ENCODE measurements at regions not wholly inside any gene's neighbourhood (a gene's known extent, or its start where the extent isn't known, plus 50 kb on each side); places are given as distances from the start of the nearest gene placed in this dataset.

DNA sequence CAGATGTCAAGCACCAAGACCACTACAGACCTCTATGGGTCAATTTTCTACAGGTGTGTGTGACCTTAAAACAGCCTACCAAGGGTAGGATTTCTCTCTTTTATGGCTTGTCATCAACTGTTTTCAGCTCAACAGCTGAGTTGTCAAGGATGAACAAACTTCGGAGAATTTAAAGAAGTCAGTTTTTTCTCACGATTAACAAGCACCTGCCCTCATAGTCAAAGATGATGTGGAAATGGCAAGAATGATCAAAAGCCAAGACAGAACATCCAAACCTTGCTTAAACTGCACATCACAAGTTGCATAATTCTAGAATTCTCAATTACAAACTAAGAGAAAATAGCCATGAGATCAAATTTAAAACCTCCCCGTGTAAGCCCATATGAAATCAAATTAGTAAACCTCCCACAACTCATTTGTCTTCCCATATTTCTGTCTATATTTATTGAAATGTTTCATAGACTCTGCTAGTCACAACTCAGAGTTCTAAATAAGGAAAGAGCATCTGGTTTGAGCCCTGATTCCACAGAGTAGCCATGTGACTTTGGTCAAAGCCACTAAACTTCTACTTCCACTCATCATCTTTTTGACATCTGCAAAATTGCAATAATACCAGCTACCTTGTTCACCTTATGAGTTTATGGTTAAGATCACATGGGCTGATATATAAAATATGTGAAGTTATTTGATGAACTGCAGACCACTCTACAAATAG is 521.5 kb upstream of the HTR2A start:
- in situ Hi-C loops (cut with MboI; ENCODE audit: low pct_unique_long_range_greater_than_20kb, low sequenced_read_pairs) = no loop called here
- DNase-seq = no peak

- in situ Hi-C loops (cut with MboI; ENCODE audit: low pct_unique_long_range_greater_than_20kb, low sequenced_read_pairs) = no loop called here
- no peak for DNase-seq
Measured at GRCh38 chr13:47417485-47417884, 520.6 kb upstream of the HTR2A start.

GRCh38 chr13:47415048-47415447 is 518.2 kb upstream of the HTR2A start:
- in situ Hi-C loops (cut with MboI; ENCODE audit: low pct_unique_long_range_greater_than_20kb, low sequenced_read_pairs) = no loop called here
- no peak for DNase-seq

- DNase-seq = no peak
- in situ Hi-C loops (cut with MboI; ENCODE audit: low pct_unique_long_range_greater_than_20kb, low sequenced_read_pairs) = no loop called here
Measured at GRCh38 chr13:47413526-47413925, 516.7 kb upstream of the HTR2A start.

- in situ Hi-C loops (cut with MboI; ENCODE audit: low pct_unique_long_range_greater_than_20kb, low sequenced_read_pairs) = no loop called here
- no peak for DNase-seq
Measured at GRCh38 chr13:47413112-47413511, 516.3 kb upstream of the HTR2A start.

DNA sequence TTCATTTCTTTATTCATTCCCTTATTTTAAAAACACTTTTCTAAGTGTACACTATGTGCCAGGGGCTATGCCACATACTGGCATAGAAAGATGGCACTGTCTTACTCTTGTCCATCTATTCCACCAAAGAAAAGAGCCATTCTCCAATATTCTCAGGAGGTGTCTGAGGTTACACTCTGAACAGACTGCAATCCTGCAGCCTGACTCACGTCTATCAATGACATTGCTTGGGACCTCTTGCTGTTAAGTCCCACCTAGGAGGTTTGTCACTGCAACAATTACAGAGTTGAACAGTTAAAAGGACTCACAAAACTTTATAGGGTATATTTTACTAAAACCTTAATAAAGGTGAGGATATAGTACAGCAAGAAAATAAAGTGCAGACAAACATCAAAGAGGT is 512.9 kb upstream of the HTR2A start:
- no peak for DNase-seq
- in situ Hi-C loops (cut with MboI; ENCODE audit: low pct_unique_long_range_greater_than_20kb, low sequenced_read_pairs) = no loop called here

GRCh38 chr13:47408546-47409319 is 511.9 kb upstream of the HTR2A start:
- DNase-seq = no peak
- in situ Hi-C loops (cut with MboI; ENCODE audit: low pct_unique_long_range_greater_than_20kb, low sequenced_read_pairs) = no loop called here

DNA sequence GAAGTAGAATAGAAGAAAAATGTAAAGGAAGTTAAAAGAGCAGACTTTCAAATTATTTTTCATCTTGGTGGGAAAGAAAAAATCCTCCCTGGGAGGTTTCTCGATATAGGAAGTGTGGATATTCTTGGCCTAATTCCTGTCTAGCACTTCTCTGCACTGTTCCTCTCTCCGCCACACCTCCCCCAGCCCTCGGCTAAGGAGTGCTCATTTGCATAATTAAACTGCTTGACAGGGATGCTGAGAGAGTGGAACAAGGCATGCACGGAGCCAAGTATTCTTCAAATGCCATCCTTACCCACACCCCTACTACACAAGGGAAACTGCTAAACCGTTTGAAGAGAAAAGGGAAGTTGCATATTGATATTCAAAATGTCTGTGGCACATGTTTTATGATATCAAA is 511.0 kb upstream of the HTR2A start:
- in situ Hi-C loops (cut with MboI; ENCODE audit: low pct_unique_long_range_greater_than_20kb, low sequenced_read_pairs) = no loop called here
- no peak for DNase-seq

GRCh38 chr13:47399599-47399998 is 502.7 kb upstream of the HTR2A start:
- no peak for DNase-seq
- in situ Hi-C loops (cut with MboI; ENCODE audit: low pct_unique_long_range_greater_than_20kb, low sequenced_read_pairs) = no loop called here

- no peak for DNase-seq
- in situ Hi-C loops (cut with MboI; ENCODE audit: low pct_unique_long_range_greater_than_20kb, low sequenced_read_pairs) = no loop called here
Measured at GRCh38 chr13:47397739-47398138, 500.9 kb upstream of the HTR2A start.

- DNase-seq = no peak
- in situ Hi-C loops (cut with MboI; ENCODE audit: low pct_unique_long_range_greater_than_20kb, low sequenced_read_pairs) = no loop called here
Measured at GRCh38 chr13:47396915-47397314, 500.1 kb upstream of the HTR2A start.

DNA sequence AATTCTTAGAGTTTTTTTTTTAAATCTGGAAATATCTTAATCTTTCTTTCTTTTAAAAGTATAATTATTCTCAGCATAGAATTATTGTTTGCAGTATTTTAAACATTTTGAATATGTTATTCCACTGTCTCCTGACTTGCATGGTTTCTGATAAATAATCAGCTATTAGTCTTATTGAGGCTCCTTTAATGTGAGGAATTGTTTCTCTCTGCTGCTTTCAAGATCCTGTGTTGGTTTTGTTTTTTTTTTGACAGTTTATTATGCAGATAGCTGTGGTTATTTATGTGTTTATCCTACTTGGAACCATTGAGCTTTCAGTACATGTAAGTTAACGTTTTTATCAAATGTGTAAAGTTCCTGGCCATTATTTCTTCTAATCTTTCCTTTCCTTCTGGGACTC is 477.9 kb upstream of the HTR2A start:
- no peak for DNase-seq
- in situ Hi-C loops (cut with MboI; ENCODE audit: low pct_unique_long_range_greater_than_20kb, low sequenced_read_pairs) = no loop called here

- in situ Hi-C loops (cut with MboI; ENCODE audit: low pct_unique_long_range_greater_than_20kb, low sequenced_read_pairs) = no loop called here
- DNase-seq = no peak
Measured at GRCh38 chr13:47372751-47373150, 475.9 kb upstream of the HTR2A start.

- DNase-seq = no peak
- in situ Hi-C loops (cut with MboI; ENCODE audit: low pct_unique_long_range_greater_than_20kb, low sequenced_read_pairs) = no loop called here
Measured at GRCh38 chr13:47351798-47352197, 454.9 kb upstream of the HTR2A start.

GRCh38 chr13:47350334-47351124 is 453.7 kb upstream of the HTR2A start:
- in situ Hi-C loops (cut with MboI; ENCODE audit: low pct_unique_long_range_greater_than_20kb, low sequenced_read_pairs) = no loop called here
- no peak for DNase-seq

GRCh38 chr13:47349211-47349610 is 452.4 kb upstream of the HTR2A start:
- in situ Hi-C loops (cut with MboI; ENCODE audit: low pct_unique_long_range_greater_than_20kb, low sequenced_read_pairs) = no loop called here

GRCh38 chr13:47337781-47338507 is 441.1 kb upstream of the HTR2A start:
- DNase-seq = no peak
- in situ Hi-C loops (cut with MboI; ENCODE audit: low pct_unique_long_range_greater_than_20kb, low sequenced_read_pairs) = no loop called here

More at GRCh38 chr13:47349211-47349610, 452.4 kb upstream of the HTR2A start:
- DNase-seq = no peak

DNA sequence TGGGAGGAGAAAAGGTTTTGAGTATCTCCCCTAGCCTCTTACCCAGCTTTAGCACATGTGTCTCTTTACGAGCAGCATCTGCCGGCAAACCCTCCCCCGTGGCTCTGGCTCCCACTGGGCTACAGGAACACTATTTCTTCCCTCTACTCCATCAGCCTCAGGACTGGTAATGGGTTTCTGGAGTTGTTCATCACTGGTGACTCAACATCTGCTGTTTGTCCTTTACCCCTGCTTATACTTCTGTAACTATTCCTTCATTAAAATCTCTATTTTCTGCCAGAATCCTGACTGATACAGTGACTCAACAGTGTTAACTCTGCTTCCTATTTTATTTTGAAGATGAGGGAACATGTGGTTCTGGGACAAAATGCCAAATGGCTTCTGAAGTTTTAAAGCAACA is 437.3 kb upstream of the HTR2A start:
- in situ Hi-C loops (cut with MboI; ENCODE audit: low pct_unique_long_range_greater_than_20kb, low sequenced_read_pairs) = no loop called here
- no peak for DNase-seq

GRCh38 chr13:47332149-47332548 is 435.3 kb upstream of the HTR2A start:
- no peak for DNase-seq
- in situ Hi-C loops (cut with MboI; ENCODE audit: low pct_unique_long_range_greater_than_20kb, low sequenced_read_pairs) = no loop called here
